GM19023 (cell line): ENCODE measurements at regions not wholly inside any gene's neighbourhood (a gene's known extent, or its start where the extent isn't known, plus 50 kb on each side); places are given as distances from the start of the nearest gene placed in this dataset.
"Not testable (repeated sequence)": the region's sequence is repeated elsewhere in the genome, so short reads cannot be mapped to it uniquely, and the experiment has no call there.

Source experiments
- ATAC-seq: cut with Tn5 transposase; IDR thresholded peaks from one replicate; pipeline ENCODE4 v1.9.1; 2021; ENCODE audit warnings: mild to moderate bottlenecking, moderate library complexity; ENCODE audit not compliant: unreplicated experiment

DNA sequence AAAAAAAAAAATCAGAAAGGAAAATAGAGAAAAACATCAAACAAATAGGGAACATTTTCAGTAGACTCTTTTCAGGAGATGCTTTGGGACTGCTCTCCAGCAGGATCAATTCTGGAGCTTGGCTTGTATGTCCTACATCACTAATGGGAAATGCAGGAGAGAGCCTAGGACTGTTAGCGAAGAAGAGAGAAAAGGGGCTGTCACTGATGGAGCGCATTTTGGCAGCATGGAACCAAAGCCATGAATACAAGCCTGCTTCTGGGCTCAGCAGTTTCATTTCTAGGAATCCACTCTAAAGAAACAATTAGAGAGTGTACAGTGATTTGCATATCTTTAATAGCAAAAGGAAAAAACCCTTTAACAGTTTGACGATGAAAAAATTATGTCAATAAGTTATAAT is 203.9 kb downstream of the NUFIP1 start:
- ATAC-seq = no peak

DNA sequence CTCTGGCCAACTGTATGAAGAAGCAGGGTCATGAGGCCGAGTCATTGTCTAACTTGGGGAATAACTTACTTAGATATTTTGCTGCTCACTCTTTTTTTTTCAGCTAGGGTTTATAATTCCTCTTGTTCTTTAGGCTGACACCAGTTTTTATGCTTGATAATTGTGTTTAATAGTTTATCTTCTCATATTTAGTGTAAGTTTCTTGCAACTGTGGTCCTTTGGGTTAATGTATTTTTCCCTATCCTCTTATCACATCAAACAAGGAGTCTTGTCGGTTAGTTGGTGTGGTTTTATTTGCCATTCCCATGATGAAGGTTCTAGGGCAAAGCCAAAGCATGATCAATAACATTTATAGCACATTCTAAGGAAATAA is 204.6 kb downstream of the NUFIP1 start:
- no peak for ATAC-seq

DNA sequence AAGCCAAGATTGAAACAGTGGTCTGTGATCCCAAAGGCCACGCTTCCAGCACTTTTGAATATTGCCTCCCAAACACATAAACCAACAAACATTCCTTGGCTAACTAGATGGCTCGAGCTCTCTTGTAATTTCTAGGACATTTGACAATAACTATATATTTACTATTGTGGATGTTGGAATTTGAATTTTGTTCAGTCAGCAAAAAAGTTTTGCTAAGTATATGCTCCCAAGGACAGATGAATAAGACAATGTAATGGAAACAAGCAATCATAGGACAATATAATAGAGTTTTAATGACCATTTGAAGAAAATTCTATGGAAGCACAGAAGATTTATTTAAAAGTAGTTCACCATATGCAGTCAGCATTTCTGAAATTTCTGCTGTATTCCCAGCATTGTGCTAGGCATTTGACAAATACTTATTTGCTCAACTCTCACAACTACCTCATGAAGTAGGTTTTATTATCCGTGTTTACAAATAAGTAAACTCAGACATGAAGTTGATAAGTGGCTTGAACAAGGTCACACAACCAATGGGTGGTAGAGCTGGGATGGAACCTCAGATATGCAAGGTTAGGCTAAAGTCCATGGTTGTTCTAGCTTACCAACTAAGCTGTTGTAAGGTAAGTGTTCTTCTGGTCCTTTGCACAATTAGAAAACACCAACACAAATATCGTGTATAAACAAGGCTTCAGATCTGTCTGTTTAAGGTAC is 205.1 kb downstream of the NUFIP1 start:
- ATAC-seq = no peak

- no peak for ATAC-seq
Measured at GRCh38 chr13:44780591-44781280, 204.6 kb upstream of the TSC22D1 start.

GRCh38 chr13:44778761-44779484 is 202.8 kb upstream of the TSC22D1 start:
- ATAC-seq = no peak

GRCh38 chr13:44775290-44775689 is 199.2 kb upstream of the TSC22D1 start:
- ATAC-seq = not testable (repeated sequence)

- ATAC-seq = no peak
Measured at GRCh38 chr13:44770951-44771350, 194.8 kb upstream of the TSC22D1 start.

- no peak for ATAC-seq
Measured at GRCh38 chr13:44769686-44770085, 193.6 kb upstream of the TSC22D1 start.

DNA sequence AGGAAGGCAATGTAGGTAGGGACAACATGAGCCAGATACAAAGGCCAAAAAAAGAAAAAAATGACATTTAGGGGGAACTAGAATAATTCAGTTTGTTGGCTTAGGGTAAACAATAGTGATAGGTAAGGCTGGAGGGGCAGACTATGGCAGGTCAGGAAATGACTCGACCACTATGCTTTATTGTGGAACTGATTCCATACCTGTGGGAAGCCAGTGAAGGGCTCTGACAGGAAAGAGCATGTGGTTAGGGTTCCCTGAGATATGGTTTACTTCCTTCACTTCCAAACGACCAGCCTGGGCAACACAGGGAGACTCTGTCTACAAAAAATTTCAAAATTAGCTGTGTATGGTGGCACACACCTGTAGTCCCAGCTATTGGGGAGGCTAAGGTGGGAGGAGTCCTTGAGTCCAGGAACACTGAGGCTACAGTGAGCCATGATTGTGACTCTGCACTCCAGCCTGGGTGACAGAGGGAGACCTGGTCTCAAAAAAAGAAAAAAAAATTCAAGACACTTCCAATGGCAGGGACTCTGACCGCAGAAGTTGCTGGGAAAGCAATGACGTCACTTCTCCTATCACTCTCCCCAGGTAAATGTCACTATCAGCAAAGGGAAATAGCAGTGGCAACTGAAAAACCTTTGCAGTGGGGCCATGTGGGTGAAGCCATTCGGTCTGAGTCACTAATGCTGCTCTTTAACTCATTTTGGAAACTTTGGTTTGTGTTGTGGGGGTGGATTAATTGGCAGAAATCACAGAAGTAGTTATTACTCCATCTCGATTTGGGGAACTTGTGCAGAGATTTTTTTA is 192.8 kb upstream of the TSC22D1 start:
- no peak for ATAC-seq

- no peak for ATAC-seq
Measured at GRCh38 chr13:44768239-44768638, 192.1 kb upstream of the TSC22D1 start.

- ATAC-seq = no peak
Measured at GRCh38 chr13:44765001-44765471, 188.9 kb upstream of the TSC22D1 start.

- ATAC-seq = no peak
Measured at GRCh38 chr13:44764302-44764692, 188.2 kb upstream of the TSC22D1 start.

- ATAC-seq = no peak
Measured at GRCh38 chr13:44763615-44764301, 187.6 kb upstream of the TSC22D1 start.

DNA sequence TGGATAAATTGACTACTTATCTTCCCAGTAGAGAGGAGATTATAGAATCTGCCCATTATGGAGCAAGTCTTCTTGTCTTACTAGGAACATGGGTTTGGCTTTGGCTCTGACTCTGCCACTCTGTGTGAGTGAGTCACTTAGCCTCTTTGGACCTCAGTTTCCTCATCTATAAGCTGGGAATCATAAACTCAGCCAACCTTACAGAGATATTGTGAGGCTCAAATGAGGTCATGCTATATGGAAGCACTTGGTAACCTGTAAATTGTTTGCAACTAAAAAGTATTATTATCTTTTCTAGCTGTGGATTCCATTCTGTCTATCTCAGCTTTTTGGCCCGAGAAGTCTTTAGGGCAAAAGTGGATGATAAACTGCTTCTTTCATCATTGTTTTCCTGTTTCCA is 186.8 kb upstream of the TSC22D1 start:
- no peak for ATAC-seq

DNA sequence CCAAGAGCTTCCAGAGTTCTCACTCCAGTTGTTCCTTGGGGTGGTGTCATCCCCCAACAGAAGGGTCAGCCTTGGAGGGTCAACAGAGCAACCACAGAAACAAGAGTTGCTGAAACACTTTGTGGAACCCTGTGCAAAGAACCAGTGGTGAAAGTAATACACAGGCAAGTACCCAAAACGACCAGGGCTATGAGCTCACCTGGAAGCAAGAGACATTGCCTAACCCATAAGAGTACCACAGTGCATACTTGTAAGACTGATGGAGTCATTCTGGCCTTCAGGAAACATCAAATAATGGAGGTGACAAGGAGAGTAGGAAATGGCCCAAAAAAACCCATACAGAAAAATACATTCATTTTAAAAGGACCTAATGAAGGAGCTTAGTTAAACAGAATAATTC is 184.3 kb upstream of the TSC22D1 start:
- ATAC-seq = no peak

GRCh38 chr13:44759384-44760360 is 183.5 kb upstream of the TSC22D1 start:
- no peak for ATAC-seq

GRCh38 chr13:44758630-44759383 is 182.7 kb upstream of the TSC22D1 start:
- no peak for ATAC-seq

- ATAC-seq = no peak
Measured at GRCh38 chr13:44757671-44758070, 181.5 kb upstream of the TSC22D1 start.
